GM18858 (cell line): ENCODE measurements at regions not wholly inside any gene's neighbourhood (a gene's known extent, or its start where the extent isn't known, plus 50 kb on each side); places are given as distances from the start of the nearest gene placed in this dataset.
"Not testable (repeated sequence)": the region's sequence is repeated elsewhere in the genome, so short reads cannot be mapped to it uniquely, and the experiment has no call there.

ENCODE experiments used
- ATAC-seq: cut with Tn5 transposase; IDR thresholded peaks from one replicate; pipeline ENCODE4 v1.9.1; 2021; ENCODE audit not compliant: unreplicated experiment

DNA sequence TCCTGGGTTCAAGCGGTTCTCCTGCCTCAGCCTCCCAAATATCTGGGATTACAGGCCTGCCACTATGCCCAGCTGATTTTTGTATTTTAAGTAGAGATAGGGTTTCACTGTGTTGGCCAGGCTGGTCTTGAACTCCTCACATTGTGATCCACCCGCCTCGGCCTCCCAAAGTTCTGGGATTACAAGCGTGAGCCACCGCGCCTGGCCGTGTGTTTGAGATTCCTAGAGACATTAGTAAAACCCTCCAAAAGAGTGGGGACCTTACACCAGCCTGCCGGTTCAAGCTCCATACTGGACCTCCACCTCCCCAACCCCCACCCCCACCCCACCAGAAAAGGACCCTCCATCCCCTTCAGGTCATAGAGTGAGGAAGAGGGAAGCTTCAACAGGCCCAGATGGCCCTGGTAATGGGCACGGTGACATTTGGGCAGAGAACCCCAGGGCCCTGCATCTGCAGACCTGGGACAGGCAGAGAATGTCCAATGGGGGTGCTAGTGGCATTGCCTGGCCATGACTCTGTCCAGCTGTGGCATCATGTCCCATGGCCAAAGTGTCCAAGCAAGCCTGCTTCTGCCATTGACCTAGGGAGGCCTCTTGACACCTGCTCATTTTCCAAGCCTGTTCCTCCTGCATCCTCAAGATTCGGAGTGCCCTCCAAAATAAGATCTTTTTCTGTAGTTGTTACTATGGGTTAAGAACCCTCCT is 108.9 kb upstream of the KLF13 start:
- no peak for ATAC-seq

DNA sequence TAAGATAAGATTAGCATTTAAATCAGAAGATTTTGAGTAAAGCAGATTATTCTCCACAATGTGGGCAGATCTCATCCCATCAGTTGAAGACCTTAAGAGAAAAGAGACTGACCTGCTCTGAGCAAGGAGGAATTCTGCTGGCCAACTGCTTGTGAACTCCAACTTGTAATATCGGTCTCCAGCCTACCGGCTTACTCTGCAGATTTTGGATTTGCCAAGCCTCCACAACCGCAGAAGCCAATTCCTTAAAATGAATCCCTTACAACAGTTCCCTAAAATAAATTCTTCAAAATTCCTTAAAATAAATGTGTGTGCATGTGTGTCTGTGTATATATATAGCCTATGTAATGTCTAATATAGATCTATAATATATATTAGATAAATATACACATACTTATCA is 107.4 kb upstream of the KLF13 start:
- ATAC-seq, result no peak

DNA sequence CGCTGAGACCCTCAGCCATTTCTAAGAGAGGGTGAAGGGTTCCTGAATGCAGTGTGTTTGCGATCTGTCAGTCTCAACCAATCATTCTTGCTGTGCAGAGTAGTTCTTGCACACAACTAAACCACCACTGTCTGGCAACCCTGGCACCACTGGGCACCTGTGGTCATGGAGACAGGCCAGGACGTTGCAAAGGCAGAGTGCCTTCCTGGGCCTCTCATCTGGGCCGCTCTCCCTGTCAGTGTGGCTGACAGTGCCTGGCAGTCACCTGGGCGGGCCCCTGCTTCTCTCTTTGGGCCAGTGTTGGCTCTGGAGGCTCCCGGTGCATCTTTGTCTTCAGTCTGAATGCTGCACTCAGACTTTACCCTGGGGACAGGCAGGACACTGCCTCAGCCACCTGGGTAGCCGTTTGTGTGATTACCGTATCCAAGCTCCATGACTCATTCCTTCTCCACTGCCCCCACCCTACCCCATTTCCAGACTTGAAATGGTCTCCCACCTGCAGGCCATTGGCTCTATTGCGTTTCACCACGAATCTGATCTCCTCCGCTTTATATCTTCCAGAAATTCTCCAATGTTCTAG is 104.6 kb upstream of the KLF13 start:
- no peak for ATAC-seq

DNA sequence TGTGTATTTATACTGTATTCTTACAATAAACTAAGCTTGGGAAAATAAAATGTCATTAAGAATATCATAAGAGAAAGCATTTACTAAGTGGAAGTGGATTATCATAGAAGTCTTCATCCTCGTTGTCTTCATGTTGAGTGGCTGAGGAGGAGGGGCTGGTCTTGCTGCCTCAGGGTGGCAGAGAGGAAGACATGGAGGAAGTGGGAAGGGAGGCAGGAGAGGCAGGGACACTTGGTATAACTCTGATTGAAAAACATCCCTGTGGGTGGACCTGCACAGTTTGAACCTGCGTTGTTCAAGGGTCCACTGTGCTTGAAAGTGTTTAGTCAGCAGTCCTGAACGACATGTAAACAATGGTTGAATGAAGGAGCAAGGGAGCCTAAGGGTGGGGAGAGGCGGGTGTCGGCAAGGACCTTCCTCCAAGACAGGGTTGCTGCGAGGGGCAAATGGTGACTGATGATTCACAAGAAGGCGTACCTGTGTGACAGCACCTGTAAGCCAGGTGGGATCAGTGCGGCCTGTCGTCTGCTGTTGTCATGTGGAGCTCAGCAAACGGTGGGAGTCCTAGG is 103.8 kb upstream of the KLF13 start:
- no peak for ATAC-seq

DNA sequence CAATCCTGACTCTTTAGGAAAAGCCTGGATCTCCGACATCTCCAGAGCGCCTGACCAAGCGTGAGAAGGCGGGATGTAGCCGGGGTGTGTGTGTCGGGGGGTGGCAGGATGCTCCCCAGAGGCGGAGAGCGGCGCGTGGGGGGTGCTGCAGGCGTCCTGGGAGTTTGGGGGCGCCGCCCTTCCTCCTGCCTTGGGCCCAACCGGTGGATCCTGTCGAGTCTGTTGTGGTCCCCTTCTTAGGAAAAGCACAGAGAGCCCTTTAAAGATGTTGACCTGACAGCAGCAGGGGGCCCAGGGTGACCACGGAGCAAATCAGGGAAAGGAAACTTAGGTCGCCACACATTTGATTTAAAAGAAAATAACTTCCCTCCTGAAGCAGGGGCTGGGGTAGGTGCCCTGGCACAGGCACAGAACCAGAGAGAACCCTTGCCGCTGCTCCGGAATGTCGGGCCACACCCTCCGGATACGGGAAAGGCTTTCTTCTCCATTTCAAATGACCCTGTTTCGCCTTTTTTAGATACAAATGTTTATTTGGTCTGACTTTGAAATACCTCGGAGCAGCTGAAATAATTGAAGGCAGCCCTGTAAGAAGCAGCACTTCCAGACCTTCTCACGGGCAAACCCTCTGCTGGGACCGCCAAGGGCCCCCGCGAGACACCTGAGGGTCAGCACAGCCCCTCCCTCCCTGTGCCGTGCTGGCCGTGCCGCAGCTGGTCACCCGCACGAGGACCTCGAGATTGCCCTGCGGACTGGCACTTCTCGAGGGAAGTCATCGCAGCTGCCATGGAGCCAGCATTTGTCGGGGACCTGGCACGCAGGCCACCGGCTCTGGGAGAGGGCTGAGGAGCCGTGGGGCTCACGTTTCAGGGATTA is 102.9 kb upstream of the KLF13 start:
- ATAC-seq, result no peak

DNA sequence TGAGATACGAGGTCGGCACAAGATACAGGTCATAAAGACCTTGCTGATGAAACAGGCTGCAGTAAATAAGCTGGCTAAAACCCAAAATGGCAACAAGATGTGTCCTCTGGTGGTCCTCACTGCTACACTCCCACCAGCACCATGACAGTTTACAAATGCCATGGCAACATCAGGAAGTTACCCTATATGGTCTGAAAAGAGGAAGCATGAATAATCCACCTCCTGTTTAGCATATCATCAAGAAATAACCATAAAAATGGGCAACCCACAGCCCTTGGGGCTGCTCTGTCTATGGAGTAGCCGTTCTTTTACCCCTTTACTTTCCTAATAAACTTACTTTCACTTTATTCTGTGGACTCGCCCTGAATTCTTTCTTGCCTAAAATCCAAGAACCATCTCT is 102.0 kb upstream of the KLF13 start:
- ATAC-seq, result not testable (repeated sequence)

DNA sequence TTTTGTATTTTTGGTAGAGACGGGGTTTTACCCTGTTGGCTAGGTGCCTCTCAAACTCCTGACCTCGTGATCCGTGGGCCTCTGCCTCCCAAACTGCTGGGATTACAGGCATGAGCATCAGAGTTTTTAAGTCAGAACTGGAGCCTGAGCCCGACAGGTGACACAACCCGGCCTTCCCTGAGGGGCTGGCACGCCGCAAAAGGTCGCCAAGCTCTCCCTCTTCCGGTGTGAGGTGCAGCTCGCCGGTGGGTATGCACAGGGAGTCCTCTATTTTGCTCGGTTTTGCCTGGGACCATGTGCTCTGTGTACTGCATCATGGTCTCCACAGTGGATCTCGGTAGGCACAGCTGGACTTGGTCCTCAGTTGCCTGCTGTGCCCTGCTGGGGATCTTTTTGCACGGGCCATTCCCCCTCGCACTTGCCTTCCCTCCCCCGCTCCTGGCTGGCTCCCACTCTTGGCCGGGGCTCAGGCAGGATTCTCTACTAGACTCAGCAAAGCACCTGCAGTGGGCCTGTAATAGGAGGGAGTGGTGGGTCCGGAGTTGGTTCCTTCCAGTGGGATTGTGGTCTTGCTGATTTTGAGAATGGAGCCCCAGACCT is 101.2 kb upstream of the KLF13 start:
- ATAC-seq, result no peak

DNA sequence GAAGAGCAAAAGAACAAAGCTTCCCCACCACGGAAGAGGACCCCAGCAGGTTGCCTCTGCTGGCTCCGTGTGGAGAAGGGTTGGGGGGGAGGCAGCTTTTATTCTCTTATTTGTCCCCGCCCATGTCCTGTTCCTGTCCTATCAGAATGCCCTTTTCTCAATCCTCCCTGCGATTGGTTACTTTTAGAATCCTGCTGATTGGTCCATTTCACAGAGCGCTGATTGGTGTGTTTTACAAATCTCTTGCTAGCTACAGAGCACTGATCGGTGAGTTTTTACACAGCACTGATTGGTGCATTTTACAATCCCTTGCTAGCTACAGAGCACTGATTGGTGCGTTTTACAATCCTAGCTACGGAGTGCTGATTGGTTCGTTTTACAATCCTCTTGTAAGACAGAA is 100.6 kb upstream of the KLF13 start:
- no peak for ATAC-seq

DNA sequence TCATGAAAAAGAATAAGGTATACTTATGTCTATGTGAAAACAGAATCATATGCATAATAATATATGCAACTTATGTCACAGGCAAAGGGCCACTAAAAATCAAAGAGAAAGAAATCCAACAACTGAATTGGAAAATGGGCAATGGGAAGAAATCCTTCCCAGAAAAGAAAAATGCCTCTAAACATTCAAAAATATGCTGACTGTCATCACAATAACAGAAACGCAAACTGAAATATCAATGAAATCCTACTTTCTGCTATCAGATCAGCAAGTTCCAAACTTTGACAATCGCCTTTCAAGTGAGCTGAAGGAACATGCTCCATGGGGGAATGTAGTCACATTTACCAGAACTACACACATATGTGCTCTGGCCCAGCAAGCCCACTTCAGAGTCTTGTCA is 99.4 kb upstream of the KLF13 start:
- ATAC-seq, result no peak

DNA sequence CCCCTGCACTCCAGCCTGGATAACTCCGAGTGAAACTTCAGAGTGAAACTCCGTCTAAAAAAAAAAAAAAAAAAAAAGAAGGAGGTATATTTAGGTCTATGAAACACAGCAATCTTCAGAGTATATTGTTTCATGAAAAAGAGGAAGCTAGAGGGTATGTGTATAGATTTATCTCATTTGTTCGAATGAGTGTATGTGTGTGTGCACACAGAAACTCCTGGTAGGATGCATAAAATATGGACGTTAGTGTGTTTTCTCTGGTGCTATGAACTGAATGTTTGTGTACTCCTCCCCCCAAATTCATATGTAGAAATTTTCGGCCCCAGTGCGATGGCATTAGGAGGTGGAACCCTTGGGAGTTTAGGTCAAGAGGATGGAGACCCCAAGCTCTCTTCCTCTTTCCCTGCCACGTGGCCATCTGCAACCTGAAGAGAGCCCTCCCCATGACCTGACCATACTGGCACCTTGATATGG is 98.6 kb upstream of the KLF13 start:
- no peak for ATAC-seq

DNA sequence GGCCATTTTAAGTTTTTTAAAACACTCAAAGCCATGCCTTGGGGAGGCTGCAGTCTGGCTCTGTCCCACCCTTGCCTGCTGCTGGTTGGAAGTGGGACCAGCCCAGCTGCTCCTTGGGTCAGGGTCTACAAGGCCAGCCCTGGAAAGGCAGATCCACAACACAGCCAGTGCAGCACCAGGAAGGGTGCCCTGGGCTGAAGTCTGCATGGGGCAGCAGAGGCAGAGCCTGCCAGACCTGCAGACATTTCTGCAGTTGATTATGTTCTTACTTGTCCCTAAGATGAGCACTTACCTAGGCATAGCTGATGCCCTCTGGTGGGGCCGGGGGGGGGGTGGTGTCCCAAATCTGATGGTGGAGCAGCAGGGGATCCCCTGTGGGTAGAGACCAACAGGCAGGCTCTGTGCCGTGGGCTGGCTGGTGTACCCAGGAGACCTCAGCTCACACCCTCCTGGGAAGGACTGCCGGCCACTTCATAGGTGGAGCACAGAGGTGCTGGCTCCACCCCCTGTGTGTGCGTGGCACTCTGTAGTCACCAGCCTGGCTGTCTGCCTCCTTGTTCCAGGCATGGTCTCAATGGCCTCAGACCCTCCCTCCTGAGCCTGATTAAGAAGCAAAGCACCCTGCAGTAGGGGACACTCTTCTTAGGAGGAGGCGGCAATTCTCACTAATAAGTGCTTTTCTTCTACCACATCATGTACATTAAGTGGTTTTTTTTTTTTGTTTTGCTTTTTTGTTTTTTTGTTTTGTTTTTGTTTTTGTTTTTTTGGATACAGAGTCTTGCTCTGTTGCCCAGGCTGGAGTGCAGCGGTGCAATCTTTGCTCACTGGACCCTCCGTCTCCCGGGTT is 97.4 kb upstream of the KLF13 start:
- ATAC-seq, result peak; percentile 54

DNA sequence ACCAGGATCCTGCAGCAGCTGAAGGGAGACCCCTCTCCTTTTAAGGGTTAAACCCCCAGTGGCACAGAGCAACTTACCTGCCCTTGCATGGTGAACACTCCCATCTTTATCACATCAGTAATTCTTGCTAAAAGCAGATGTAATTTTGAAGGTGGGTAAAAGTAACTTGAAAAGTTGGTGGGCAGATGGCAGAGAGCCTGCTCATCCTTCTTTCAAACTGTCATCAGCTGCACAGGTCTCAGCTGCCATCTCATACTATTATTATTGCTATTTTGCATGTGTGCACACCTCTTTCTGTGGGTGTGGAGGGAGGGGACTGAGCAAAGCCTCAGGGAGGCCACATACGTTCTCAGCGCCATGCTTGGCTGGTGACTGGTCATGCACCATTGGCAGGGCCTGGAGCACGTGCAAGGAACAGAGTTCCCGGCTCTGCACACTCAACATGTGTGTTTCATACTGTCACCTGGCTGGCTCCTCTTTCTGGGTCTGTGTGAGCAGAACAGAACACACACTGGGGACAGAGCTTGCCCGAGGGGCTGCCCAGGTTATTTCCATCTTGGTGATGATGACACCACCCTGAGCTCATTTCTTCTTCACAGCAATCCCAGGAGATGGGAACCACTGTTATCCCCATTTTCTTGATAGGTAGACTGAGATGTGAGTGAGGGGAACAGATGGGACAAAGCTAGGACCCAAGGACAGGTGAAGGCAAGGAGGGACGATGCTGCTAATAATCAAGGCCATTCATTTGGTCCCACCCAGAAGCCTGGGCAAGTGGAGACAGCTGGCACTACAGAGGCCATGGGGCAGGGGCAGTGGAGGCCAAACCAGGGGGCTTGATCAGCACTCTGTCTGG is 95.8 kb upstream of the KLF13 start:
- ATAC-seq, result peak; percentile 74

DNA sequence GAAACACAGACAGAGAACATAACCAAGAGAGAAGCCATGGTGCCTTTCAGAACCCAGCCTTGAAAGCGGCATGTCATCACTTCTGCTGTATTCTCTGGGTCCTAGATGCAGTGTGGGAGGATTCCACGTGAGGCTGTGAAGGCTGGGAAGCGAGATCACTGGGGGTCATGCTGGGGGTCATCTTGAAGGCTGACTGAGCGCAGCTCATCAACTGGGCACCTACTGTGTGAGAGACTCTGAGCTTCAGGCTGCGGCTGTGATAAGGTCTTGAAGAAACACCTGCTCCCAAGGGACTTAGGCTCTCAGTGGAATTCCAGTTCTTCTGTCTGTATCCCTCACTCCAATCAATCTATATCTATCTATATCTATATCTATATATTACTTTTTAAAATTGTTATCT is 91.8 kb upstream of the KLF13 start:
- no peak for ATAC-seq

DNA sequence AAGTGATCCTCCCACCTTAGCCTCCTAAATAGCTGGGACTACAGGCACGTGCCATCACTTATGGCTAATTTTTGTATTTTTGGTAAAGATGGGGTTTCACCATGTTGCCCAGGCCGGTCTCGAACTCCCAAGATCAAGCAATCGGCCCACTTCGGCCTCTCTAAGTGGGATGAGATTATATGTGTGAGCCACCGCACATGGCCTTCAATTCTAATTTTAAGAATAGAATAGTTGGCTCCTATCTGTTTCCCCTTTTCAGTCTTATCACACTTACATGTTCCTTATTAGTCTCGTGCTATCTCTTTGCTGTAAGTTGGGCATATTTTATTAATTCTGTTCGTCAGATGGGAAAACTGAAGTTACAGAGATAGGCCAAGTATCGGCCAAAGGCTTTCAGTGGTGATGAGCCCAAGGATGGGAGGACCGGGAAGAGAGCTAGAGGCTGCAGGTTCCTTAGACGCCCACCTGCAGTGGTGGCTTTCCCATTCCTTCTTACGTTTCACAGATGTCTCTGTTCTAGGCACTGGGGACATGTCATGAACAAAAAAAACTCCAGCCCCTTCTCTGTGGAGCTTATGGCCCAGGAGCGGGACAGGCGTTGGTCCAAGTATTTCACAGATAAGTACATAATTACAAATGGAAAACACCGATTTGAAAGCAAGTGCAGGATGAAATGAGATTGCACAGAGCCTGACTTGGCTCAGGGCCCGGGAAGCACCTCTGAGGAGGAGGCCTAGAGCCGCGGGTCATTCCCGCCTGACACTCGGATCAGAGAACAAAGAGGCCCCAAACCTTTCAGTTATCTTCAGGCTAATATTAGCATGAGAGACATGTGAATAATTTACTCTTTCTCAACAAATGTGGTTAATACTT is 91.1 kb upstream of the KLF13 start:
- ATAC-seq, result no peak

DNA sequence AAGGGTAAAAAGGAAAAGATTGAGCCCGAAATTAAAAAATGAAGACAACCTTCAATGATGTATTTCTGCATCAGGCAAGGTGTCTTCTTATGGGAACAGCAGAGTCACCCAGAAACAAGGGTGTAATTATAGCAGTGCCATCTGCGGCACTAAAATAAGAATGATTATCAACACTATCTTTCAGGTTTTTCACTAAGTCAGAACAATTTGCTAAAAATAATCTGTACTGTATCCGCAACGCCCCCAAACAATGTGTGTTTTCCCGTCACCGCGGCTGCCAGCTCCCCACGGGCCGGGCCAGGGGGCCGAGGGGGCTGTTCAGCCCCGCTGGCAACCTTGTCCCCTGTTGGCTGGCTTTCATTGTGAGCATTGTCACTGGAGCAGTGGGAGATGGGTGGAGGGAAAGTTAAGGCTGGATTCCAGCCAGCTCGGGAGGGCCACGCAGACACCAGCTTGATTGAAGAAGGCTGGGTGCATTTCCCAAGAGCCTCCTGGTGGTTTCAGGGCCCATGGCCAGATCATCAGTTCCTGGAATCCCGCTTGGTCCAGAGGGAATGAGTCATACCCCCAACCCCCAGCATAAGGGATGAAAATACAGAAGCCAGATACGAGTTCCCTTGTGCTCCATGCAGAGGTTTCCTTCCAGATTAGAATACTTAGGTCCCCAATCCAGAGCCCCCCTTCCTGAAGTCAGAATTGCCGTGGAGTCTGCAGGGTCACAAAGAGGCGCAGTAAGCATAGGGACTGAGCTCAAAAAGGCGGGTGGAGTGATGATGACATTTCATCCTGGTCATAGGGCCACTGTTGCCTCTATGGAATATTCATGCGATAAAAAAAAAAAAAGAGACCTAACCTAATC is 90.2 kb upstream of the KLF13 start:
- no peak for ATAC-seq

DNA sequence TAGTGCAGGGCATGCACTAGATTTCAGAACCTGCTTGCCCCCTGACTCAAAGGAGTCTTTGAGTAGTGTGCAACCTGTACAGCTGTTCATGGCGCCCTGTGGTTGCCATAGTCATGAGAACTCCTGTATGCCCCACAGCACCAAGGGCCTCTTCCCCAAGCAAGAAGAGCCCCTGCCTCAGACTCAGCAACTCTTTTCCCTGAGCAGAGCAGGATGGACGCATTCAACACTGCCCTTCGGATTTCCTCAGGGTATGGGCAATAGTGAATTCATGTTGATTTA is 89.7 kb upstream of the KLF13 start:
- ATAC-seq, result no peak

DNA sequence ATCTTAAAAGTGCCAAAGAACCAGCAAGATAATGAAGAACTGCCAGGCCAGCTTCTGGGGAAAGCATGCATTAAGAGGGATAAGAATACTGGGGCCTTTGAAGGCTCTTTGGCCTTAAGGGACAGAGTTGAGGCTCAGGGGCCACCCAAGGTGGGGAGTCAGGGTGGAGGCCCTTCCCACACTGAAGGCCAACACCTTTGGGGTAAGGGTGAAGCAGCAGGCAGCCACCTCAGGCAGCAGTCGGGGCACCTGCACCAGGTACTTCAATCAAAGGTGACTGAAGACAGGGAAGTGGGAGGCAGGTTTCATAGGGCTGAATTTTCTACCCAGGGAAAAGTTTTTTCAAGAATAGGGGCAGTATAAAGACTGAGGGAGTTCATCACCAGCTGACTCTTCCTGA is 87.7 kb upstream of the KLF13 start:
- no peak for ATAC-seq

DNA sequence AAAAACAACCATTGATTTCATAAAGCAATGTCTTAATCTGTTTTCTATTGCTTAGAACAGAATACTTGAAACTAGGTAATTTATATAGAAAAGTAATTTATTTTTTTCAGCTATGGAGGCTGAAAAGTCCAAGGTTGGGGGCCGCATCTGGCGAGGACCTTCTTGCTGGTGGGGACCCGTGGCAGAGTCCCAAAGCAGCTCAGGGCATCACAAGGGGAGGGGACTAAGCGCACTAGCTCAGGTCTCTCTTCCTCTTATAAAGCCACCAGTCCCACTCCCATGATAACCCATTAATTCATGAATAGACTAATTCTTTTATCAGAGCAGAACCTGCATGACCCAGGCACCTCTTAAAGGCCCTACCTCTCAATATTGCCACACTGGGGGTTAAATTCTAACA is 87.2 kb upstream of the KLF13 start:
- ATAC-seq, result no peak
